Hepatocyte (in vitro differentiated cells): ENCODE measurements at regions not wholly inside any gene's neighbourhood (a gene's known extent, or its start where the extent isn't known, plus 50 kb on each side); places are given as distances from the start of the nearest gene placed in this dataset.

ENCODE experiments used
- DNase-seq: peaks from one replicate; pipeline ENCODE4 v3.0.0-alpha.2; 2016; ENCODE audit warnings: low spot score
- H2AFZ ChIP-seq: fragments of 200-600 bp; sonication (generic); 2 replicates; pipeline ENCODE4 v1.6.0; 2016; ENCODE audit warnings: antibody characterized with exemption, mild to moderate bottlenecking
- H3K27ac ChIP-seq: fragments of 200-600 bp; sonication (generic); 2 replicates; pipeline ENCODE4 v1.5.1; 2016; ENCODE audit warnings: mild to moderate bottlenecking
- H3K27me3 ChIP-seq: fragments of 200-600 bp; sonication (generic); 2 replicates; pipeline ENCODE4 v1.6.1; 2016
- H3K36me3 ChIP-seq: fragments of 200-600 bp; sonication (generic); replicated peaks from 2 replicates; pipeline ENCODE4 v1.5.1; 2016; ENCODE audit warnings: low read depth; ENCODE audit not compliant: insufficient read depth
- H3K4me1 ChIP-seq: fragments of 200-600 bp; sonication (generic); 2 replicates; pipeline ENCODE4 v1.5.1; 2016; ENCODE audit warnings: mild to moderate bottlenecking, moderate library complexity; ENCODE audit not compliant: insufficient read depth
- H3K4me2 ChIP-seq: fragments of 200-600 bp; sonication (generic); 2 replicates; pipeline ENCODE4 v1.6.0; 2016
- H3K4me3 ChIP-seq: fragments of 200-600 bp; sonication (generic); 2 replicates; pipeline ENCODE4 v1.5.1; 2016; ENCODE audit warnings: mild to moderate bottlenecking
- H3K79me2 ChIP-seq: fragments of 200-600 bp; sonication (generic); 2 replicates; pipeline ENCODE4 v1.6.0; 2017; ENCODE audit warnings: mild to moderate bottlenecking
- H3K9me2 ChIP-seq: fragments of 200-600 bp; sonication (generic); replicated peaks from 2 replicates; pipeline ENCODE4 v1.6.0; 2017; ENCODE audit warnings: mild to moderate bottlenecking; ENCODE audit not compliant: insufficient read depth
- H3K9me3 ChIP-seq: fragments of 200-600 bp; sonication (generic); 2 replicates; pipeline ENCODE4 v1.5.1; 2016; ENCODE audit warnings: low read depth, mild to moderate bottlenecking
- H4K20me1 ChIP-seq: fragments of 200-600 bp; sonication (generic); 2 replicates; pipeline ENCODE4 v1.6.0; 2016; ENCODE audit warnings: mild to moderate bottlenecking; ENCODE audit not compliant: insufficient read depth, poor library complexity, severe bottlenecking
- EZH2 ChIP-seq: fragments of 200-600 bp; sonication (generic); IDR thresholded peaks from 2 replicates; pipeline ENCODE4 v1.6.1; 2016; ENCODE audit warnings: antibody characterized with exemption, mild to moderate bottlenecking, borderline replicate concordance
- EZH2phosphoT487 ChIP-seq: fragments of 200-600 bp; sonication (generic); IDR thresholded peaks from one replicate; pipeline ENCODE4 v1.6.1; 2018; ENCODE audit warnings: antibody characterized with exemption, mild to moderate bottlenecking, low read depth, moderate library complexity; ENCODE audit not compliant: unreplicated experiment, severe bottlenecking
- WGBS: methylation state at CpG from one replicate; pipeline ENCODE4 v1.1.6; 2016; ENCODE audit warnings: low lambda C conversion rate; ENCODE audit errors: missing lambda C conversion rate; 5-methylcytosine and 5-hydroxymethylcytosine counted together
- TF ChIP-seq, protein P1 (sequence below): fragments of 200-600 bp; sonication (generic); IDR thresholded peaks from 2 replicates; pipeline ENCODE4 v1.5.1; 2016; ENCODE audit warnings: antibody characterized with exemption, mild to moderate bottlenecking; ENCODE audit not compliant: poor library complexity

- Histone ChIP-seq H3K9me2 (no peaks in the 10 kb centered on the region), H3K27me3 (no peaks in the 10 kb centered on the region), H3K36me3 (no peaks in the 10 kb centered on the region), H3K79me2 (no peaks in the 10 kb centered on the region), H3K27ac (no peak overlapping the region), H3K4me3 (no peak overlapping the region), H4K20me1 (no peaks in the 10 kb centered on the region), H2AFZ (no peak overlapping the region), H3K4me2 (no peak overlapping the region), H3K4me1 (no peaks in the 10 kb centered on the region), H3K9me3 (no peaks in the 10 kb centered on the region)
- no peak for DNase-seq
- no peak for TF ChIP-seq EZH2
- TF ChIP-seq EZH2phosphoT487 = no peak
- TF ChIP-seq, protein P1, sequence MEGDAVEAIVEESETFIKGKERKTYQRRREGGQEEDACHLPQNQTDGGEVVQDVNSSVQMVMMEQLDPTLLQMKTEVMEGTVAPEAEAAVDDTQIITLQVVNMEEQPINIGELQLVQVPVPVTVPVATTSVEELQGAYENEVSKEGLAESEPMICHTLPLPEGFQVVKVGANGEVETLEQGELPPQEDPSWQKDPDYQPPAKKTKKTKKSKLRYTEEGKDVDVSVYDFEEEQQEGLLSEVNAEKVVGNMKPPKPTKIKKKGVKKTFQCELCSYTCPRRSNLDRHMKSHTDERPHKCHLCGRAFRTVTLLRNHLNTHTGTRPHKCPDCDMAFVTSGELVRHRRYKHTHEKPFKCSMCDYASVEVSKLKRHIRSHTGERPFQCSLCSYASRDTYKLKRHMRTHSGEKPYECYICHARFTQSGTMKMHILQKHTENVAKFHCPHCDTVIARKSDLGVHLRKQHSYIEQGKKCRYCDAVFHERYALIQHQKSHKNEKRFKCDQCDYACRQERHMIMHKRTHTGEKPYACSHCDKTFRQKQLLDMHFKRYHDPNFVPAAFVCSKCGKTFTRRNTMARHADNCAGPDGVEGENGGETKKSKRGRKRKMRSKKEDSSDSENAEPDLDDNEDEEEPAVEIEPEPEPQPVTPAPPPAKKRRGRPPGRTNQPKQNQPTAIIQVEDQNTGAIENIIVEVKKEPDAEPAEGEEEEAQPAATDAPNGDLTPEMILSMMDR = no peak
- WGBS = 91% methylated on average over 5 of the region's 5 CpGs
These were observed 92.6 kb downstream of the RDH14 start for GRCh38 chr2:18467749-18468360.

DNA sequence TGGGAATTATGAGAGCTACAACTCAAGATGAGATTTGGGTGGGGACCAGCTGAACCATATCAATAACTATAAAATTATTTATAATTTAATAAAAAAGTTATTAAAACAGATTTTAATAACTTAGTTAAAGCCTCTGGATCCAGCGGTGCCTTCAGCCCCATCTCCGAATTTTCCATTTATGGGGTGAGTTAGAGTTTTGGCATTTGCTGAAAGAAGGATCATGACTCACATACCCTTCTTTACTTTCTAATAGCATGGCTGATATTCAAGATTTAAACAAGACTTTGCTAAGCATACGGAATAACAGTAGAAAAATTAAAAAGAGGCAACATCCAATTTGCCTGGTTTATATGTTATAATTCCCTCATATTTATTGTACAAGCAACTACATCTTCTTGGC is 94.5 kb downstream of the RDH14 start:
- H3K4me3 ChIP-seq = no peak overlapping the region
- no peaks in the 10 kb centered on the region for H3K36me3 ChIP-seq
- no peak for DNase-seq
- H3K79me2 ChIP-seq = no peaks in the 10 kb centered on the region
- H3K4me1 ChIP-seq = no peaks in the 10 kb centered on the region
- no peak overlapping the region for H3K27ac ChIP-seq
- H2AFZ ChIP-seq = no peak overlapping the region
- H3K9me3 ChIP-seq = no peaks in the 10 kb centered on the region
- no peak overlapping the region for H3K4me2 ChIP-seq
- TF ChIP-seq EZH2phosphoT487 = no peak
- no peak for TF ChIP-seq EZH2
- TF ChIP-seq, protein P1 = no peak
- no peaks in the 10 kb centered on the region for H3K9me2 ChIP-seq
- 90% methylated on average over 3 of the region's 3 CpGs for WGBS
- H4K20me1 ChIP-seq = no peaks in the 10 kb centered on the region
- H3K27me3 ChIP-seq = no peaks in the 10 kb centered on the region

DNA sequence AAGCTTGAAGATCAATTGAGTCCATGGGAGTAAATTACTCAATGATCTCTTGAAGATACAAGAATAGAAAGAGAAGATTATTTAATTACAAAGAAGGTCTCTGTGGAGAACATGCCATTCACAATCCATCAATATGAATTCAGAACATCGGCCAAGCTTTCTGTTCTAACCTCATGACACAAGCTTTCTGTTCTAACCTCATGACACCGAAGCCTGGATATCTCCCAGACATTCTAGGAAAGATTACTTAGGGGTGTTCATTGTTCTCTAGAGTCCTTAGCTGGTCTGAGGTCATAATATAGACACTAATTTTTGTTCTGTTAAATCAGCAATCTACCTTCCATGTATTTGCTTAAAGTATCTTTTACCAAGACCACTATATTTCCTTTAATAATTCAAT is 95.5 kb downstream of the RDH14 start:
- no peaks in the 10 kb centered on the region for H3K27me3 ChIP-seq
- H3K4me1 ChIP-seq = no peaks in the 10 kb centered on the region
- H3K9me3 ChIP-seq = no peaks in the 10 kb centered on the region
- no peaks in the 10 kb centered on the region for H4K20me1 ChIP-seq
- H3K27ac ChIP-seq = no peak overlapping the region
- H2AFZ ChIP-seq = no peak overlapping the region
- DNase-seq = no peak
- 96% methylated on average over 2 of the region's 2 CpGs for WGBS
- no peaks in the 10 kb centered on the region for H3K36me3 ChIP-seq
- TF ChIP-seq EZH2 = no peak
- TF ChIP-seq, protein P1 = no peak
- TF ChIP-seq EZH2phosphoT487 = no peak
- H3K4me3 ChIP-seq = no peak overlapping the region
- H3K4me2 ChIP-seq = no peak overlapping the region
- no peaks in the 10 kb centered on the region for H3K9me2 ChIP-seq
- no peaks in the 10 kb centered on the region for H3K79me2 ChIP-seq
